Fibroblast of the aortic adventitia (primary cell): ENCODE measurements at regions not wholly inside any gene's neighbourhood (a gene's known extent, or its start where the extent isn't known, plus 50 kb on each side); places are given as distances from the start of the nearest gene placed in this dataset.

Experiments
- DNase-seq: peaks from one replicate; pipeline ENCODE4 v3.0.0-alpha.2; 2010; ENCODE audit warnings: low read depth
- H3K4me3 ChIP-seq: 2 replicates; pipeline ENCODE4 v1.5.1; 2011; ENCODE audit warnings: low read depth, mild to moderate bottlenecking, control low read depth, low read length, moderate library complexity
- CTCF ChIP-seq: IDR thresholded peaks from 2 replicates; pipeline ENCODE4 v1.5.1; 2011; ENCODE audit warnings: mild to moderate bottlenecking, low read length, control low read depth, inconsistent platforms; ENCODE audit not compliant: insufficient read depth

GRCh38 chr11:21927628-21928027, 265.3 kb upstream of the ANO5 start:
- no peak for DNase-seq
- H3K4me3 ChIP-seq, result no peak overlapping the region
- TF ChIP-seq CTCF, result no peak

GRCh38 chr11:21928847-21929246, 264.0 kb upstream of the ANO5 start:
- no peak for DNase-seq
- no peak for TF ChIP-seq CTCF
- no peak overlapping the region for H3K4me3 ChIP-seq

- no peak for DNase-seq
- no peak overlapping the region for H3K4me3 ChIP-seq
- TF ChIP-seq CTCF, result no peak
Measured at GRCh38 chr11:21930408-21930807, 262.5 kb upstream of the ANO5 start.

DNA sequence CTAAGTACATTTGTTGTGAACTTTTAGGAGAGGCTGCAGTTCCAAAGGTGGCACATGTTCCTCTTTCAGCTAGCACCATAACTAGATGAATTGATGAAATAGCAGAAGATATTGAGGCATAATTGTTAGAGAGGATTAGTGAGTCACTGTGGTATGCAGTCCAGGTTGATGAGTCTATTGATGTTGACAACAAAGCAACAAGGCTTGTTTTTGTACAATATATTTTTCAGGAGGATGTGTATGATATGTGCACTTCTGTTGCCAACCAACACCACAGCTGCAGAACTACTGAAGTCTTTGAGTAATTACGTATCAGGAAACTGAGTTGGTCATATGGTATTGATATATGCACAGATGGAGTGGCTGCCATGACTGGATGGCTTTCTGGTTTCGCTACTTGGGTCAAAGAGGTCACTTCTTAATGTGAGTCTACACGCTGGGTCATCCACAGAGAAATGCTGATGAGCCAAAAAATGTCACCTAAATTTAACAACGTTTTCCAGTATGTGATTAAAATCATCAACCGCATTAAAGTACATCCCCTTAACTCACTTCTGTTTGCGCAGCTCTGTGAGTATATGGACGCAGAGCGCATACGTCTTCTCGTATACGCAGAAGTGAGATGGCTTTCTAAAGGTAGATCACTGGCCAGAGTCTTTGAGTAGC, 261.3 kb upstream of the ANO5 start:
- TF ChIP-seq CTCF, result no peak
- no peak for DNase-seq
- H3K4me3 ChIP-seq, result no peak overlapping the region

- no peak overlapping the region for H3K4me3 ChIP-seq
- TF ChIP-seq CTCF, result no peak
- no peak for DNase-seq
Measured at GRCh38 chr11:21933095-21933494, 259.8 kb upstream of the ANO5 start.

DNA sequence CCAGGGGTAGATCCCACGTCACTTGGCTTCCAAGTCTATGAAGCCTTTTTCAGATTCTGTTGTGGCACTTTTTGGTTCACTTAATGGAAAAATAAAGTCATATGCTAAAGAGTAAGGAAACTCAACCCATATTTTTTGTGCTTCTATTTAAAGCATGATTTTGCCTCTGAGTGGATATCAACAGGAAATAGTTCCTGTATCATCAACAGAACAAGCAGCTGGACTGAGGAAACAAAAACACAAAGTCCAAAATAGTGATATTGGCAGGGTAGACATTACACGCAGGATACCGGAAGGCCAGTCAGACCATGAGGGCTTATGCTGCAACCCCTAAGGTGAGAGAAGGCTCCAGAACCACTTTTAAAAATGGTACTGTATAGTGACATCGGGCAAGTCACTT, 248.3 kb upstream of the ANO5 start:
- no peak for DNase-seq
- H3K4me3 ChIP-seq, result no peak overlapping the region
- no peak for TF ChIP-seq CTCF

GRCh38 chr11:21948876-21949275, 244.0 kb upstream of the ANO5 start:
- no peak for TF ChIP-seq CTCF
- no peak overlapping the region for H3K4me3 ChIP-seq

More at GRCh38 chr11:21948876-21949275, 244.0 kb upstream of the ANO5 start:
- no peak for DNase-seq
